Keratinocyte (primary cell): ENCODE measurements at regions not wholly inside any gene's neighbourhood (a gene's known extent, or its start where the extent isn't known, plus 50 kb on each side); places are given as distances from the start of the nearest gene placed in this dataset.

Experiments
- DNase-seq: peaks from one replicate; pipeline ENCODE4 v3.0.0-alpha.2; 2011; ENCODE audit warnings: low read depth, missing footprints, low spot score
- FAIRE-seq: peaks from 2 replicates; lab custom pipeline; 2011; peaks lifted over from hg19 to GRCh38; lab: Jason Lieb, UNC
- H2AFZ ChIP-seq: 2 replicates; pipeline ENCODE4 v1.6.0; 2012; ENCODE audit warnings: low read length, control low read depth, inconsistent platforms; ENCODE audit not compliant: control insufficient read depth
- H3K27ac ChIP-seq: 2 replicates; pipeline ENCODE4 v1.5.1; 2011; ENCODE audit warnings: low read length; ENCODE audit not compliant: control insufficient read depth, insufficient read depth
- H3K27me3 ChIP-seq: 3 replicates; pipeline ENCODE4 v1.6.0; 2011; ENCODE audit warnings: low read length; ENCODE audit not compliant: control insufficient read depth, insufficient read depth; ENCODE audit errors: extremely low read depth
- H3K36me3 ChIP-seq, 2 experiments: 2 replicates in 1 of 2; 3 replicates in 1 of 2; pipeline ENCODE4 v1.5.1; 2011; ENCODE audit warnings: low read length in 2 of 2, mild to moderate bottlenecking in 1 of 2; ENCODE audit not compliant: control insufficient read depth in 2 of 2, insufficient read depth in 2 of 2; ENCODE audit errors: extremely low read depth in 1 of 2
- H3K4me1 ChIP-seq: 3 replicates; pipeline ENCODE4 v1.5.1; 2011; ENCODE audit warnings: low read length; ENCODE audit not compliant: control insufficient read depth, insufficient read depth; ENCODE audit errors: extremely low read depth
- H3K4me2 ChIP-seq: 3 replicates; pipeline ENCODE4 v1.6.0; 2011; ENCODE audit warnings: low read depth, low read length; ENCODE audit not compliant: control insufficient read depth, insufficient read depth; ENCODE audit errors: extremely low read depth
- H3K4me3 ChIP-seq, 3 experiments: fragments of 200-600 bp in 1 of 3; sonication (generic) in 1 of 3; 2 replicates in 2 of 3; 3 replicates in 1 of 3; pipeline ENCODE4 v1.5.1; 2011 to 2016; ENCODE audit warnings: low read length in 3 of 3, mild to moderate bottlenecking in 3 of 3, control low read depth in 2 of 3, inconsistent platforms in 1 of 3, low read depth in 1 of 3, mixed read lengths in 1 of 3, mixed run types in 1 of 3, moderate library complexity in 1 of 3; ENCODE audit not compliant: control insufficient read depth in 2 of 3, insufficient read depth in 2 of 3; ENCODE audit errors: extremely low read depth in 1 of 3
- H3K79me2 ChIP-seq: 2 replicates; pipeline ENCODE4 v1.6.0; 2012; ENCODE audit warnings: low read length; ENCODE audit not compliant: control insufficient read depth, insufficient read depth
- H3K9ac ChIP-seq: 3 replicates; pipeline ENCODE4 v1.6.0; 2011; ENCODE audit warnings: low read length; ENCODE audit not compliant: control insufficient read depth, insufficient read depth; ENCODE audit errors: extremely low read depth
- H3K9me1 ChIP-seq: 3 replicates; pipeline ENCODE4 v1.6.0; 2011; ENCODE audit warnings: low read length; ENCODE audit not compliant: control insufficient read depth, insufficient read depth; ENCODE audit errors: extremely low read depth
- H3K9me3 ChIP-seq: 2 replicates; pipeline ENCODE4 v1.5.1; 2012; ENCODE audit warnings: low read depth, low read length; ENCODE audit not compliant: control insufficient read depth
- H4K20me1 ChIP-seq: 3 replicates; pipeline ENCODE4 v1.6.0; 2011; ENCODE audit warnings: low read length; ENCODE audit not compliant: control insufficient read depth, insufficient read depth; ENCODE audit errors: extremely low read depth
- CTCF ChIP-seq, 3 experiments: IDR thresholded peaks in 1 of 3; conservative IDR thresholded peaks in 1 of 3; optimal IDR thresholded peaks in 1 of 3; 2 replicates in 2 of 3; 3 replicates in 1 of 3; pipeline versions ENCODE3 to v1.5.1; 2011; ENCODE audit warnings: low read length in 3 of 3, mild to moderate bottlenecking in 3 of 3, moderate library complexity in 2 of 3, control low read depth in 1 of 3, inconsistent platforms in 1 of 3; ENCODE audit not compliant: insufficient read depth in 2 of 3; ENCODE audit errors: extremely low read depth in 1 of 3
- EZH2 ChIP-seq: IDR thresholded peaks from one replicate; pipeline ENCODE4 v1.6.1; 2012; ENCODE audit warnings: inconsistent platforms, mild to moderate bottlenecking, low read length, moderate library complexity
- dilution Hi-C: fragments of 300-500 bp; cut with MboI; formaldehyde crosslinking; loops from one replicate; pipeline ENCODE4 v1.7.0; 2020; ENCODE audit warnings: low sequenced_read_pairs; ENCODE audit not compliant: extremely low pct_ligation_motif_present

- Histone ChIP-seq H3K4me2 (no peak overlapping the region), H4K20me1 (no peaks in the 10 kb centered on the region), H3K79me2 (no peaks in the 10 kb centered on the region), H3K27ac (no peak overlapping the region), H3K4me3 (no peak overlapping the region), H3K9ac (no peak overlapping the region), H3K36me3 (no peaks in the 10 kb centered on the region), H3K9me1 (no peaks in the 10 kb centered on the region), H3K9me3 (no peaks in the 10 kb centered on the region), H3K27me3 (peaks cover 12% of the 10 kb centered on the region), H3K4me1 (no peaks in the 10 kb centered on the region), H2AFZ (no peak overlapping the region)
- dilution Hi-C loops = no loop called here
- DNase-seq = no peak
- no peak for FAIRE-seq
- TF ChIP-seq EZH2 (no peak), CTCF (optimal IDR thresholded peaks at IDR 0.05 in 1 of 3, IDR thresholded peaks at IDR 0.05 in 1 of 3, conservative IDR thresholded peaks at IDR 0.05 in 1 of 3; ENCODE audit: extremely low read depth in 1 of 3, insufficient read depth in 2 of 3, low read length in 3 of 3) (no peak)
Measured at GRCh38 chr4:153060196-153060595, 124.1 kb downstream of the FHDC1 start.

- Histone ChIP-seq H3K27ac (no peak overlapping the region), H3K9me3 (no peaks in the 10 kb centered on the region), H3K4me1 (no peaks in the 10 kb centered on the region), H3K36me3 (no peaks in the 10 kb centered on the region), H2AFZ (no peak overlapping the region), H3K79me2 (no peaks in the 10 kb centered on the region), H3K27me3 (peaks cover 1% of the 10 kb centered on the region), H3K9ac (no peak overlapping the region), H3K9me1 (no peaks in the 10 kb centered on the region), H4K20me1 (no peaks in the 10 kb centered on the region), H3K4me3 (no peak overlapping the region), H3K4me2 (no peak overlapping the region)
- dilution Hi-C loops = no loop called here
- no peak for TF ChIP-seq CTCF (optimal IDR thresholded peaks at IDR 0.05 in 1 of 3, IDR thresholded peaks at IDR 0.05 in 1 of 3, conservative IDR thresholded peaks at IDR 0.05 in 1 of 3; ENCODE audit: extremely low read depth in 1 of 3, insufficient read depth in 2 of 3, low read length in 3 of 3)
- TF ChIP-seq EZH2 = no peak
- FAIRE-seq = no peak
- DNase-seq = no peak
Measured at GRCh38 chr4:153061971-153062370, 125.8 kb downstream of the FHDC1 start.
